NCI-H187 (cell line): ENCODE measurements at regions not wholly inside any gene's neighbourhood (a gene's known extent, or its start where the extent isn't known, plus 50 kb on each side); places are given as distances from the start of the nearest gene placed in this dataset.

Source experiments
- DNase-seq, 2 experiments: peaks; one replicate each; lab custom pipeline; 2025; lab: John Stamatoyannopoulos, UW

- no peak for DNase-seq
These were observed 452.9 kb downstream of the GRXCR1 start for GRCh38 chr4:43345323-43345925.

GRCh38 chr4:43348591-43348990, 456.1 kb downstream of the GRXCR1 start:
- DNase-seq, result no peak

- no peak for DNase-seq
These were observed 459.7 kb downstream of the GRXCR1 start for GRCh38 chr4:43351970-43352806.

DNA sequence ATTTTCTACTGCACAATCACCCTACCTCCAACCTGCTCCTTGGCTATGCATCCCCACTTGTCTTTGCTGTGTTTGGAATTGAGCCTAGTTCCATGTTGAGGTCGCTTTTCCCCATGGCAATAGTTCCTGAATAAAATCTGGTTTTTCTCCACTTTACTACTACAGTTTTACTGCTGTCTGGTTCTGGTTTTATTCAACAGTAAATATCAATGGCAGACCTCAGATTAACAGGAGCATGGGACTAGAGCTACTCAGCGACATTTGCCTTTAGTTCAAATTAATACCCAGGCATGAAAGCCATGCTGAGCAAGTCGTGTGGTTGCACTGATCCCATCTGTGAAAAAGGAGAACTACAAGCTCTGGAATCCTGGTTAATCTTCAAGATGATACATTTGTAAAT, 460.3 kb downstream of the GRXCR1 start:
- DNase-seq, result no peak

DNA sequence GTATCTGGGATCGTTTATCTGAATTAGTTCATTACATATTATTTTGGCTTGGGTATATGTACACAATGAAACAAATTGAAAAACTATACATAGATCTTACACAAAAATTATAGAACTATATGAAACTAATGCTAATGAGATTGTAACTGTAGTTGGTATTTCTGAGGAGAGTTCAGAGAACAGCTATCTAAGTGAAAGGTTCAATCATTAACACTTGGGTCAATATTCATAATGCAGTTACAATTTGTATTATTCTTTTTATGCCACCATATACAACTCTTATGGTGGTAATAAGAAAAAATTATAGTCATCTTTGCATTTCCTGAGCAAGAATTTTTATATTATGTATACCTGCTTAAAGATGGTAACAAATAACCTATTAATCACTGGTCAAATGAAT, 461.0 kb downstream of the GRXCR1 start:
- DNase-seq, result no peak

GRCh38 chr4:43356786-43357185, 464.3 kb downstream of the GRXCR1 start:
- DNase-seq, result no peak

- no peak for DNase-seq
These were observed 464.9 kb downstream of the GRXCR1 start for GRCh38 chr4:43357252-43357974.

DNA sequence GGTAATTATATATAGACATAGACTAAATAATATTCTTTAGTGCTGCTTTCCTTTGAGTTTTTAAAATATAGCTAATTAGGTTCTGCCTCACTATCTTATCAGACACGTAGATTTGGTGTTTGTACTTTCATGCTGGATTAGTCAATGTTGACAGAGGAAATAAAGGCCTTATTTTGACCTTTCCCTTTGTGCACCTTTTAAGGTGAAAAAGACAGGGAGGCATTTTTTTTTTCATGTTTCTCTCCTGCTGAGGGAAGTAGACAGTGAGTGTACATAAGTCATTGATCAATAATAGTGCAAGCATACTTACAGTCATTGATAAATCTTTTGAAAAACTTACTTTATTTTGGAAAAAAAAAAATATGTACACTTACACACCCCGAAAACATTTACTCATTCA, 467.8 kb downstream of the GRXCR1 start:
- DNase-seq, result no peak

DNA sequence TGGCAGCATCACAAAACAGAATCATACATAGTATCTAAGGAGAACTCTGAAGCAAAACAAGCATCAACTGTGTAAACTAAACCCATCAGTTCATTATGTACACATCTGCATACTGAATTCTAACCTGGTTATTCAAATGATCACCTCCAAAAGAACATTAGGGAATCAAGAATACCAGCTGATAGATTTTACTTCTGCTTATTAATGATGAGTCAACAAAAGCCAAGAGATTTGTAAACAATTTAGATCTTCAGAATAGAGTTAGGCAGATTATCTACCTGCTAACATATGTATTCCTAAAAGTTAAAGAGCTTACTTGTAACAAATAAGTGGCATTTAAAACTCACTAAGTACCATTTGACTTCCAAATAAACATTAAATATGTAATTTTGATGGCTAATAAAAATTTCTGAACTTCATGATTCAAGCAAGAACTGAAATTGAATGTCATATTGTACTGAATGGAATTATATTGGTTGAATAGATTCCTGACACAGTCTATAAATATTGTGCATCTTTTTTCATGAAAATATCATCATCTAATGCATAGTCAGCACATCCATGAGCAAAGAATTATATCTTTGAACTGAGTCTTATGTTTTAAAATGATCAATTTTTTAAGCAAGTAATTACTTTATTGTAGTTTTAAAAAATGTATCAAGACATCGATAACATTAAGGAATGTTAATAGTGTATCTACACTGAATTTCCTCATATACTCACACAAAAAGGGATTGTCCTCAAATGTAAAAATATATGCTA, 470.5 kb downstream of the GRXCR1 start:
- no peak for DNase-seq

- no peak for DNase-seq
These were observed 476.6 kb downstream of the GRXCR1 start for GRCh38 chr4:43369036-43369594.

DNA sequence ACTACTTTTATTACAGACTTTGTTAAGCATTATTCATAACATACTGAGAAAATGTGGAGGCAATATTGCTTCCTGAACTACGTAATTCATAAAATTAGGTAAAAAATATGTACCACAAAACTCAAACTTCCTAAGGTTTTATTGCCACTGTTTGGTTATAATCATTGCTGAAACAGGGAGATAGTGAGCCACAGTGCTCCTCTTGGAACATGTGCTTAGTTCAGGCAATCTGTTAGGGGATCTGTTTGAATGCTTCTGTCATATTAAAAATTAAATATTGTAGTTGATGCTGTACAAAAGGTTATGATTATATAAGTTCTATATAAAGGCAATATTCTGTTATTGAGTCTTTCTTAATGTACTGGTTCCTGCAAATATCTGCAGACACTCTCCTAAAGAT, 480.7 kb downstream of the GRXCR1 start:
- no peak for DNase-seq

DNA sequence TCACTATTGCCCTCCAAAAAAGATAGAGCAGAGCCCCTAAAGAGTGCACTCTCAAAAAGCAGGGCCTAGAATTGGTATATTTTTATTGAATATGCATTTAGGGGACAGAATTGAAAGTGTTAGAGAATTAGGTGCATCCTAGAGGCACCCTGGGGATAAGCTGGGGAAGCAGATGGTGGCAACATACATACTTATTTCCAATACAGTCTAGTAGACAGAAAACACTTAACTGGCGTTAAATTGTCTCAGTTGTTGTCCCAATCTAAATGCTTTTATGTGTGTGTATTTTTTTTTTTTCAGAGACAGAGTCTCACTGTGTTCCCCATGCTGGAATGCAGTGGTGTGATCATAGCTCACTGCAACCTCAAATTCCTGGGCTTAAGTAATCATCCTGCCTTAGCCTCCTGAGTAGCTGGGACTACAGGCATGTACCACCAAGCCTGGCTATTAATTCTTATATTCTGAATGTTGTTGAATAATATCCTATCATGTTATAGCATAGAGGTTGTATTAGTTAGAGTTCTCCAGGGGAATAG, 481.8 kb downstream of the GRXCR1 start:
- no peak for DNase-seq

DNA sequence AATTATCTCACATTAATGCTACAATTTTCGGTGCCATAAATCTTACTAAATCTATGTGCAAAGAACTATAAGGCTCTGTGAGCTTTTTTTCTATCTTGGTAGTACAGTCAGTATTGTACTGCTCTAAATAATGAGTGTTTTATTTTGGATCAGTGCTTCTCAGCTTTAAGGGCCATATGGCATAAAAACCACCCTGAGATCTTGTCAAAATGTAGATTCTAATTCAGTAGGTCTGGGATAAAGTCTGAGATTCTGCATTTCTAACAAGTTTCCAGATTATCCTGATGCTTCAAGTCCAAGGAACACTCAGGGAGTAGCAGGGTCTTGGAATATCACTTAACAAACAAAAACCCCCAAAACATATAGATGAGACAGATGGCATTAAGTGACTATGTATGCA, 486.5 kb downstream of the GRXCR1 start:
- no peak for DNase-seq

DNA sequence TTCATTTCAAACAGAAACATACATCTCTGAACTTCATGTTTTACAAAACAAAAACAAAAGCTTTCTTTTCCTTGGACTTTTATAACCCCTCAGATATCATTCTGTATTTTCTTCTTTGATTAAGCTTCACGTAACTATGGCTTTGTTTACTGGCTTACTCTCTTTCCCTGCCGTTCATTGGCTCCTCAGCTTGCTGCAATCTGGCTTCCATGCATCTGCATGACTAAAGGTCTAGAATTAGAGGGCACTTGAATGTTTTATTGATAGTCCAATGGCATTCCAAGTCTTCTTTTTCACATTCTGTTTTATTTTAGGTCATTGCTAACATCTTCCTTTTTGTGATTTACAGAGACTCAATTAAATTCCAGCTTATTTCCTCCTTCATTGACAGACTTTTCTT, 487.6 kb downstream of the GRXCR1 start:
- no peak for DNase-seq

DNA sequence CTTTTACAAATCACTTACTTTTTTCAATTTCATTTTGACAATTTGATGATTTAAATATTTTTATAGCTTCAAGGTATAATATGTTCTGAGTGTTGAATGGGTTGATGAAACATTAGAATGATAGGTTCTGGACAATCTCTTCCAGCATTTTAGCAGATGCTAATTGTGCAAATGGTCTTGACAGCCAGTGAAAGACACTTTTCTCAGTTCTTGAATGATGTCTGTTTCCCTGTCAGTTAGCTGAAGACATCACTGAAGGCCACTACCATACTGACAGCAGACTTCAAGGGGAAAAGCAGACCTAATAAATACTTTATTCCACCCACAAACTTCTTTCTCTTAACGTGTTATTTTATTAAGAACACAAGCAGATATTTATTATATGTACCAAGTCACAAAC, 498.6 kb downstream of the GRXCR1 start:
- no peak for DNase-seq

GRCh38 chr4:43394976-43395375, 502.5 kb downstream of the GRXCR1 start:
- no peak for DNase-seq

- no peak for DNase-seq
These were observed 507.2 kb downstream of the GRXCR1 start for GRCh38 chr4:43399726-43400125.

- no peak for DNase-seq
These were observed 509.9 kb downstream of the GRXCR1 start for GRCh38 chr4:43402393-43402792.

DNA sequence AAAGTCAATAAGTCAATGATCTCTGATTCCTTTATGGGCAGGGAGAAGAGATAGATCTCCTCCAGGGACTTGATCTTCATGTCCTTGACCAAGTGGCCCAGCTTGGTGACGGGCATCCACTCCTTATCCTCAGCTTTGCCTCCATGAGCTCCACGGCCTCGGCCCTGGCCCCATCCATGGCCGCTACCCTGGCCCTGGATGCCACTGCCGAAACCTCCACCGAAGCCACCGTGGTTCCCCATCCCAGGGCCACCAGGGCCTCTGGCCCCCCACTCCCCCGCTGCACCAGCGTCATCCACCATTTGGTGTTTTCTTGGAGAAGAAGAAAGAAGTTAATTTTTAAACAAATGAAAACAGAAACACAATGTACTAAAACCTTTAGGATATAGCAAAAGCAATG, 518.1 kb downstream of the GRXCR1 start:
- no peak for DNase-seq

GRCh38 chr4:43411226-43411625, 518.7 kb downstream of the GRXCR1 start:
- DNase-seq, result no peak

GRCh38 chr4:43423276-43423675, 530.8 kb downstream of the GRXCR1 start:
- DNase-seq, result no peak

GRCh38 chr4:43425206-43425605, 532.7 kb downstream of the GRXCR1 start:
- DNase-seq, result no peak
